ENCODE measurements at regions not wholly inside any gene's neighbourhood (a gene's known extent, or its start where the extent isn't known, plus 50 kb on each side); places are given as distances from the start of the nearest gene placed in this dataset.
A peak's percentile ranks its signal among the peaks of the same experiment; 100 is the strongest.

DNA sequence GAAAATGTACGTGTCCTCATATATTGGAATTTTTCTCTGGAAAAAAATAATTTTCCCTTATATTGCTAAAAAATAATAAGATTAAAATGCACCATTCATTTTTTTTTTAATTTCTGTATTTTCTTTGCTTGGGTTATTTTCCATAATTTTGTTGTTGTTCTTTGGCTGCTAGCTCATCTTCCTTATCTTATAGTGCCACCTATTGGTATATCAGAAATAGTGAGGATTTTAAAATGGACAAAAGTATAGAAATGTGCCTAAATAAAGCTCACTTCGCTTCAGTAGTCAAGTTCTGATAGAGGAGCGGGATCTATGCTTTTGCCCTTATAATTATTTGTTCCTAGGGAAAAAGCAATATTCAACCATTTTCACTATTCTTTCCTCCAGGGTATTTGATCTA, 134.8 kb downstream of the NAP1L3 start:
- no peak overlapping the region for H3K27ac Mint-ChIP-seq
- H3K4me3 Mint-ChIP-seq: no peak overlapping the region
- H3K36me3 Mint-ChIP-seq (ENCODE audit: low read depth): no peaks in the 10 kb centered on the region
- peaks cover 3% of the 10 kb centered on the region for H3K27me3 Mint-ChIP-seq (ENCODE audit: low read depth, poor library complexity)
- H3K4me1 Mint-ChIP-seq: no peaks in the 10 kb centered on the region
- TF ChIP-seq, protein P1, sequence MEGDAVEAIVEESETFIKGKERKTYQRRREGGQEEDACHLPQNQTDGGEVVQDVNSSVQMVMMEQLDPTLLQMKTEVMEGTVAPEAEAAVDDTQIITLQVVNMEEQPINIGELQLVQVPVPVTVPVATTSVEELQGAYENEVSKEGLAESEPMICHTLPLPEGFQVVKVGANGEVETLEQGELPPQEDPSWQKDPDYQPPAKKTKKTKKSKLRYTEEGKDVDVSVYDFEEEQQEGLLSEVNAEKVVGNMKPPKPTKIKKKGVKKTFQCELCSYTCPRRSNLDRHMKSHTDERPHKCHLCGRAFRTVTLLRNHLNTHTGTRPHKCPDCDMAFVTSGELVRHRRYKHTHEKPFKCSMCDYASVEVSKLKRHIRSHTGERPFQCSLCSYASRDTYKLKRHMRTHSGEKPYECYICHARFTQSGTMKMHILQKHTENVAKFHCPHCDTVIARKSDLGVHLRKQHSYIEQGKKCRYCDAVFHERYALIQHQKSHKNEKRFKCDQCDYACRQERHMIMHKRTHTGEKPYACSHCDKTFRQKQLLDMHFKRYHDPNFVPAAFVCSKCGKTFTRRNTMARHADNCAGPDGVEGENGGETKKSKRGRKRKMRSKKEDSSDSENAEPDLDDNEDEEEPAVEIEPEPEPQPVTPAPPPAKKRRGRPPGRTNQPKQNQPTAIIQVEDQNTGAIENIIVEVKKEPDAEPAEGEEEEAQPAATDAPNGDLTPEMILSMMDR (IDR thresholded peaks at IDR 0.05): peak; percentile 64
- no peak for DNase-seq
- H3K9me3 Mint-ChIP-seq: peaks cover 3% of the 10 kb centered on the region

DNA sequence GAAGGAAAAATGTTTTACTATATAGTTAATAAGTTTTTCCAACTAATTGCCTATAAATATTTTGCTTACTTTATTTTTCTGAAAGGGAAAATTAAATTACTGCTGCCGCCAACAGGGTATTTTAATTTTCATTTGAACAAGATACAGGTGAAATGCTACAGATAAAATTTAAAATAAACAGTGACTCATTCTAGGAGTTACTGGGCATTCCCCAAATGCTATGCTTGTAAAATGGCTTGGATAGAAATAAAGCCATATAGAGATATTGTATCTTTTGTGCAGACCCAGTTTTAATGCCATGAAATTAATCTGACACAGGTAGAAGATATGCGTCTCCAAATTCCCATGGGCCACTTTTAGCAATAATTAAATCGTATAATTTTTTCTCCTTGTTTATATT, 144.5 kb downstream of the NAP1L3 start:
- Mint-ChIP-seq H3K9me3 (no peaks in the 10 kb centered on the region), H3K36me3 (ENCODE audit: low read depth) (no peaks in the 10 kb centered on the region), H3K4me1 (no peaks in the 10 kb centered on the region), H3K27ac (no peak overlapping the region), H3K4me3 (no peak overlapping the region), H3K27me3 (ENCODE audit: low read depth, poor library complexity) (no peaks in the 10 kb centered on the region)
- no peak for DNase-seq
- TF ChIP-seq, protein P1 (IDR thresholded peaks at IDR 0.05): no peak

Measured in nephron progenitor cell (in vitro differentiated cells).